ENCODE measurements at regions not wholly inside any gene's neighbourhood (a gene's known extent, or its start where the extent isn't known, plus 50 kb on each side); places are given as distances from the start of the nearest gene placed in this dataset.

- ChIA-PET CTCF (no interaction called here), POLR2A (no interaction called here)
- H3K9me3 ChIP-seq (ENCODE audit: control insufficient read depth, insufficient read depth, low read depth, low read length), result no peaks in the 10 kb centered on the region
- H3K27ac ChIP-seq (ENCODE audit: low read length), result no peak overlapping the region
- no peaks in the 10 kb centered on the region; the same call in 1 of the 2 replicates for H3K36me3 ChIP-seq (ENCODE audit: control insufficient read depth, insufficient read depth, low read length)
- no TSS peak for BruUV-seq (replicated peaks)
- ATAC-seq (no peak), DNase-seq (ENCODE audit: low read depth, low spot score) (no peak)
- H3K4me3 ChIP-seq (ENCODE audit: low read depth in 2 of 2, low read length in 2 of 2), result no peak overlapping the region
- in situ Hi-C loops (cut with HindIII; ENCODE audit: low pct_unique_long_range_greater_than_20kb, low sequenced_read_pairs), result no loop called here
- H3K27me3 ChIP-seq (ENCODE audit: control insufficient read depth, insufficient read depth, low read length), result no peaks in the 10 kb centered on the region
- H3K4me1 ChIP-seq (ENCODE audit: control insufficient read depth, insufficient read depth, low read length), result no peaks in the 10 kb centered on the region
- intact Hi-C loops (cut with micrococcal nuclease; ENCODE audit: unreplicated experiment), result no loop called here
- TF ChIP-seq POLR2AphosphoS5 (IDR thresholded peaks at IDR 0.05; ENCODE audit: low read depth, low read length), result no peak
- TF ChIP-seq CTCF (IDR thresholded peaks at IDR 0.05), result no peak
- TF ChIP-seq SIN3A (IDR thresholded peaks at IDR 0.05; ENCODE audit: borderline replicate concordance, insufficient read depth, low read depth, low read length), result no peak
- TF ChIP-seq TCF7L2 (IDR thresholded peaks at IDR 0.05; ENCODE audit: low read depth, low read length), result no peak
- TF ChIP-seq REST (IDR thresholded peaks at IDR 0.05; ENCODE audit: insufficient read depth in 1 of 2, low read depth in 2 of 2, low read length in 1 of 2), result no peak
Measured at GRCh38 chr21:22174746-22175145, 1176.5 kb downstream of the NCAM2 start.

- no peak for TF ChIP-seq TCF7L2 (IDR thresholded peaks at IDR 0.05; ENCODE audit: low read depth, low read length)
- intact Hi-C loops (cut with micrococcal nuclease; ENCODE audit: unreplicated experiment) (no loop called here), in situ Hi-C loops (cut with HindIII; ENCODE audit: low pct_unique_long_range_greater_than_20kb, low sequenced_read_pairs) (no loop called here)
- H3K4me3 ChIP-seq (ENCODE audit: low read depth in 2 of 2, low read length in 2 of 2), result no peak overlapping the region
- ChIA-PET POLR2A (no interaction called here), CTCF (no interaction called here)
- H3K9me3 ChIP-seq (ENCODE audit: control insufficient read depth, insufficient read depth, low read depth, low read length), result no peaks in the 10 kb centered on the region
- BruUV-seq (replicated peaks), result no TSS peak
- no peak for DNase-seq (ENCODE audit: low read depth, low spot score)
- no peaks in the 10 kb centered on the region for H3K4me1 ChIP-seq (ENCODE audit: control insufficient read depth, insufficient read depth, low read length)
- ATAC-seq, result no peak
- no peaks in the 10 kb centered on the region for H3K36me3 ChIP-seq (ENCODE audit: control insufficient read depth, insufficient read depth, low read length)
- H3K27ac ChIP-seq (ENCODE audit: low read length), result no peak overlapping the region
- H3K27me3 ChIP-seq (ENCODE audit: control insufficient read depth, insufficient read depth, low read length), result no peaks in the 10 kb centered on the region
Measured at GRCh38 chr21:22189278-22189677, 1191.1 kb downstream of the NCAM2 start.

GRCh38 chr21:22191581-22191980, 1193.4 kb downstream of the NCAM2 start:
- CTCF ChIA-PET, result no interaction called here

More at GRCh38 chr21:22191581-22191980, 1193.4 kb downstream of the NCAM2 start:
- no peaks in the 10 kb centered on the region for H3K36me3 ChIP-seq (ENCODE audit: control insufficient read depth, insufficient read depth, low read length)
- no peaks in the 10 kb centered on the region for H3K27me3 ChIP-seq (ENCODE audit: control insufficient read depth, insufficient read depth, low read length)
- no peak overlapping the region for H3K4me3 ChIP-seq (ENCODE audit: low read depth in 2 of 2, low read length in 2 of 2)
- H3K27ac ChIP-seq (ENCODE audit: low read length), result no peak overlapping the region
- no peak for ATAC-seq
- BruUV-seq (replicated peaks), result no TSS peak
- H3K4me1 ChIP-seq (ENCODE audit: control insufficient read depth, insufficient read depth, low read length), result no peaks in the 10 kb centered on the region
- POLR2A ChIA-PET, result no interaction called here
- in situ Hi-C loops (cut with HindIII; ENCODE audit: low pct_unique_long_range_greater_than_20kb, low sequenced_read_pairs), result no loop called here
- TF ChIP-seq CTCF (IDR thresholded peaks at IDR 0.05) (no peak), TCF7L2 (IDR thresholded peaks at IDR 0.05; ENCODE audit: low read depth, low read length) (no peak), POLR2AphosphoS5 (IDR thresholded peaks at IDR 0.05; ENCODE audit: low read depth, low read length) (no peak), SIN3A (IDR thresholded peaks at IDR 0.05; ENCODE audit: borderline replicate concordance, insufficient read depth, low read depth, low read length) (no peak), REST (IDR thresholded peaks at IDR 0.05; ENCODE audit: insufficient read depth in 1 of 2, low read depth in 2 of 2, low read length in 1 of 2) (no peak)
- no peaks in the 10 kb centered on the region for H3K9me3 ChIP-seq (ENCODE audit: control insufficient read depth, insufficient read depth, low read depth, low read length)
- intact Hi-C loops (cut with micrococcal nuclease; ENCODE audit: unreplicated experiment), result no loop called here
- DNase-seq (ENCODE audit: low read depth, low spot score), result no peak

Data from Panc1 (cell line).